ENCODE measurements at regions not wholly inside any gene's neighbourhood (a gene's known extent, or its start where the extent isn't known, plus 50 kb on each side); places are given as distances from the start of the nearest gene placed in this dataset.
"Not testable (repeated sequence)": the region's sequence is repeated elsewhere in the genome, so short reads cannot be mapped to it uniquely, and the experiment has no call there.

DNA sequence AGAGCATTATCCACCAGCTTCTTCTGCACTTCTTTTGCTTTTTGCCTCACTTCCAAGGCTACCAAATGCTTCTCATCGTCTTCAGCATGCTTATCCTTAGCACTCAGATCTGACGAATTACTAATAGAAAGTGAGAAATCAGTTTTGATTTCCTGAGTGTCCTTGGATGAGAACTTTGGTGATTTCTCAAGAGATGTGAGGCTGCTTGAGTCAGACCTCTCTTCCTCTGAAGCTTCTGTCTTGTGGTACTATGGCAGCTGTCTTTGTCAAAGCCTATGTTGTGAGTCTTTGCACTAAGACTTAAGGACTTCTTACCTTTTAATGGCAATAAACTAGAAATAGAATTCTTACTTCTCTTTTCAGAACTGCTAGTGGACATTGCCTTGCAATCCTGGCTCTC lies 169.9 kb downstream of the CPE start:
- Mint-ChIP-seq H3K9me3 (no peaks in the 10 kb centered on the region), H3K27ac (no peak overlapping the region), H3K36me3 (no peaks in the 10 kb centered on the region)
- DNase-seq (ENCODE audit: low spot score in 2 of 2), result no peak
- peak in 1 of 2 donors; percentile 56 for ATAC-seq

DNA sequence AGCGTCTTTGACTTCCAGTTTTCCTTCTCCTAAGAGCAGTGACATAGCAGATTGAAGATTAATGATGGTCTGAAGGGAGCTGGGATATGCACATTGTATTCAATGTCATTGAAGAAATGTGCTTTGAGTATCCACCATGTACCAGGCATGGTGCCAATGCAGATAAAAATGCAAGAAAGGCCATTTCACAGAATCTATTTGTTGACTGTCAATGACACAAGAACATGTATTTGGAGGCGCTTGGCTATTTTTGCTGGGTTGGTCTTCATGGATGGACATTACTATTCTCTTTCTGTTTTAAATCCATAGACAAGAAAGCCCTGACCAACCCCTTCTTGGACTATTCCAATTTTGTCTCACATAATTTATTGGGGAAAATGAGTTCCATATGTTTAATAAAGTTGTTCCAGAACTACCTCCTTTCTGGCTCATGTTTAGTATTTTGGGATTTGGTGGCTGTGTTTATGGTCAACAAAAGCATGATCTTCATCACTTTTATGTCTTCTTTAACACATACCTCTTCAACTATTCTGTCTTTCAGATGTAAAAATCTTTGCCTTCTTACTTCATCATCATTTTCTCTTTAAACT lies 174.5 kb downstream of the CPE start:
- Mint-ChIP-seq H3K27ac (no peak overlapping the region), H3K36me3 (no peaks in the 10 kb centered on the region), H3K9me3 (no peaks in the 10 kb centered on the region)
- no peak for DNase-seq (ENCODE audit: low spot score in 2 of 2)
- no peak for ATAC-seq

DNA sequence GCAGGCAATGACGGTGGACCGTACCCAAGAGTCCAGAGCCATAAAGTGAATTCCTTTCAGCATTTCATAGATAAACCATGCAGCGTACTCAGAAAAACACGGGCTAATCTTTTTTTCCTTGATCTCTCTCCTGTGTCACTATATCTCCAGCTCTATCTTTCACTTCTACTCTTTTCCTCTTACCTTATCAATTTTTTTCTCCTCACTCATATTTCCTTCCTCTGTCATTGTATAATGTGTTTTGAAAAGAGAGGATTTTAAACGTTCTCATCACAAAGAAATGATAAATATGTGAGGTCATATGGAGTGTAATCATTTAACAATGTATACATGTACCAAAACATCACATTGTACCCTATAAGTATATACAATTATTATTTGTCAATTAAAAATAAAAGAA lies 176.5 kb downstream of the CPE start:
- Mint-ChIP-seq H3K27ac (no peak overlapping the region), H3K36me3 (no peaks in the 10 kb centered on the region), H3K9me3 (no peaks in the 10 kb centered on the region)
- ATAC-seq, result no peak
- DNase-seq (ENCODE audit: low spot score in 2 of 2), result no peak

DNA sequence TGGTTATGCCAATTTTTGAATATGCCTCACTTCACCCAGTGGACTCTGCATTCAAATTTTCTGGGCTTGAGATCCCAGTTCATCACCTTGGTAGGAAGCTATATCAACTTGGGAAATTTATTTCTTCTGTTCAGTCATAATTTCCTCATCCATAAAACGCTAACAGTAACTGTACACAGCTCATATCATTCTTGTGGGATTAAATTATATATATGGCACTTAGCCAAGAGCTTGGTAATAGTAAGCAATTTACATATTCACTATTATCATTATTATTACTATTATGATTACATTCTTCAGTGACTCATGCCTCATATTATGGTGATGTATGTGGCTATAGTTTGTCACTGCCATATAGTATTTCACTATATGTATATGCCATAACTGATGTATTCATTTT lies 177.6 kb downstream of the CPE start:
- Mint-ChIP-seq H3K27ac (no peak overlapping the region), H3K36me3 (no peaks in the 10 kb centered on the region), H3K9me3 (no peaks in the 10 kb centered on the region)
- no peak for DNase-seq (ENCODE audit: low spot score in 2 of 2)
- no peak for ATAC-seq

DNA sequence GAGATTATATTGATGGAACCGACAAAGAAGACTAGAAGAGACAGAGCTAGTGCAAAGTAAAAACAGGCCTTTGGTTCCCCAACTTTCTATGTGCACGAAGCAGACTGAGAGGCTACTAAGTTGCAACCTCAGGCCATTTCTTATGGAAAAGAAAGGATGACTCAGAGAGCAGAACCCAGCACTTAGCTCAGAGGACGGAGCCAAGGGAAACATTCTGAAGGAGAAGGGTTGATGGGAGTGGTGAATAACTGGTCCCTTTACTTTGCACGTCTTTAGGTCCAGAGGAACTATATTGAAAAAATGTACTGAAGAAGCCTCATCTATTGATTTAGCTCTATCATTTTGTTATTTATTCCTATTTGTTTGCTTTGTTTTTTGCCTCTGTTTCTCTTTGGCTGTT lies 182.1 kb downstream of the CPE start:
- no peak overlapping the region for H3K27ac Mint-ChIP-seq
- DNase-seq (ENCODE audit: low spot score in 2 of 2) (no peak), ATAC-seq (no peak)
- H3K9me3 Mint-ChIP-seq, result no peaks in the 10 kb centered on the region
- no peaks in the 10 kb centered on the region for H3K36me3 Mint-ChIP-seq

DNA sequence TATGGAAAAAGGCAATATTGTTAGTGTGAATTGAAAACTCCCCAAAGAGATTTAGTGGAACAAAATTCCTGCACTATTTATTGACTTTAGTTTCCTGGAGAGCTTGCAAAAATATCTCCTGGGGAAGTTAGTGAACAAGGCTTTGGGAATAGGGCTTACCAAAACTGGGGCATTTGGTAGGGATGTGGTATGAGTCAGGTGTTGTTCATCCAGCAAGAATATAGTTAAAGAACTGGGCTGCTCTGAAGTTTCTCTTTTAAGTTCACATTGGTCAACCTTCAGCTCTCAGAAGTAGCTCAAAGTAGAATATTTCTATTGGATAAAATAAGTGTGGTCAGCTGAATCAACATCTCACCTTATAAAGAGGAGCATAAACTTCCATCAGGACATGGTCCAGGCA lies 185.0 kb downstream of the CPE start:
- ATAC-seq, result no peak
- Mint-ChIP-seq H3K9me3 (no peaks in the 10 kb centered on the region), H3K27ac (no peak overlapping the region), H3K36me3 (no peaks in the 10 kb centered on the region)
- DNase-seq (ENCODE audit: low spot score in 2 of 2), result no peak

DNA sequence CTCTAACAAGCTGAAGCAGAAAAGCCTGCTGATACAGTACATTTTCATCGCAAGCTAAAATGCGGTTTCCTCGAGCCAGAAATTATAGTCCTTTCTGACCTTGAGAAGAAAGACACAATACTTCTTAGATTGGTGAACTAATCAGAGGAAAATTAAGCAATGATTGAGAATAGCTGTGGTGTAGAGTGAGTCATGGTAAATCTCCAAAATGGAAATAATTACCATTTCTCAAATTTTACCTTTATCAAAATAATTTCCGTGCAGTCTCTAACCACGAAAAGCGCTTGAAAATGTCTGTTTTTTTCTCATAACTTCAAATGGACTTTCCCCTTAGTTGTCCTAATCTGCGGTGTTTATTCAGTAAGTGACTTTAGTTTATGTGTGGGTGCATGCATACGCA lies 190.2 kb downstream of the CPE start:
- no peak for DNase-seq (ENCODE audit: low spot score in 2 of 2)

DNA sequence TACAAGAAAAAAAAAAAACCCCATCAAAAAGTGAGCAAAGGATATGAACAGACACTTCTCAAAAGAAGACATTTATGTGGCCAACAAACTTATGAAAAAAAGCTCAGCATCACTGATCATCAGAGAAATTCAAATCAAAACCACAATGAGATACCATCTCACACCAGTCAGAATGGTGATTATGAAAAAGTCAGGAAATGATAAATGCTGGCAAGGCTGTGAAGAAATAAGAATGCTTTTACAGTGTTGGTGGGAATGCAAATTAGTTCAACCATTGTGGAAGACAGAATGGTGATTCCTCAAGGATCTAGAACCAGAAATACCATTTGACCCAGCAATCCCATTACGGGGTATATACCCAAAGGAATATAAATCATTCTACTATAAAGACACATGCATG lies 192.7 kb downstream of the CPE start:
- DNase-seq (ENCODE audit: low spot score in 2 of 2); ATAC-seq; H3K27ac Mint-ChIP-seq; H3K36me3 Mint-ChIP-seq; H3K9me3 Mint-ChIP-seq: not testable (repeated sequence)

More for the DNA sequence above, 190.2 kb downstream of the CPE start:
- Mint-ChIP-seq H3K27ac (no peak overlapping the region), H3K36me3 (no peaks in the 10 kb centered on the region), H3K9me3 (peaks cover 0 to 4% of the 10 kb centered on the region in 2 donors)
- ATAC-seq, result peak in 1 of 2 donors; percentile 32

DNA sequence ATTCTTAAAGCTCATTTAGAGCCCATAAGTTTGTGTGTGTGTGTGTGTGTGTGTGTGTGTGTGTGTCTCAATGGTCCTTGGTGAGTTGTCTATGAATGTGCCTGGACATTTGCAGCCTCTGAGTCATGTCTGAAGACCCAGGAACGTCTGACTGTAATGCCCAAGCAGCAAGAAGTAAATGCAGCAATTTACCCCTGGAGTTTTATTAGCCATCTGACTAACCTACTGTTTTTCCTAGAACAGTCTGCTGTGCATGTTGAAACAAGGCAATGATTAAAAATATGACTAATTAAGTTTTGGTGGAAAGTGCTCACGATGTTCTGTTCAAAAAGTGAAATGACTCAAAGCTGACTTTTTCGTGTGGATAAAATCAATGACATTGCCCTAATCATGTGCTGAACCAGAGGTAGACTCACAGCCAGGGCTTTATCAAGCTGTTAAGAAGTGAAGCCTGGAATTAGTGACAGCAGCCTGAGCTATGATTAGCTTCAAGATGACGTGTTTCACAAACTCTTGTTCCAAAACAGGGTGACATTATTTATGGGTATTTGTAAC lies 201.6 kb downstream of the CPE start:
- no peak overlapping the region for H3K27ac Mint-ChIP-seq
- peak in 1 of 2 donors; percentile 78 for ATAC-seq
- H3K36me3 Mint-ChIP-seq, result no peaks in the 10 kb centered on the region

DNA sequence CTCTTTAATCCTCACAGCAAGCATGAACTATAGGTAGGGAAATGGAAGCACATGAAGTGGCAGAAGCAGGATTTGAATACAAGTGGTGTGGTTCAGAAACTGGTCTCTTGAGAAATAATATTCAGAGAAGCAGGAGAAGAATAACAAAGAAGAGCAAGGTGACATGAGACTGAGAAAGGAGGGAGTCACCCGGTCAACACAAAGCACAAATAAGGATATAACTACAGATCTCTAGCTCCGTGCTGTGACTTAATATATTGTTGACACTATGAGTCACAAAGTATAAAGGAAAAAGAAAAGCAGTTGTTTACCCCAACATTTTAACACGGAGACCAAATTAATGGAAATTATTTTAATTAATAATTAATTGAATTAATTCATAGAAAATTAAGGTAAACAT lies 204.5 kb downstream of the CPE start:
- Mint-ChIP-seq H3K9me3 (no peaks in the 10 kb centered on the region), H3K36me3 (no peaks in the 10 kb centered on the region), H3K27ac (no peak overlapping the region)
- DNase-seq (ENCODE audit: low spot score in 2 of 2) (no peak), ATAC-seq (no peak)

More for the DNA sequence above, 201.6 kb downstream of the CPE start:
- no peak for DNase-seq (ENCODE audit: low spot score in 2 of 2)
- H3K9me3 Mint-ChIP-seq, result no peaks in the 10 kb centered on the region

DNA sequence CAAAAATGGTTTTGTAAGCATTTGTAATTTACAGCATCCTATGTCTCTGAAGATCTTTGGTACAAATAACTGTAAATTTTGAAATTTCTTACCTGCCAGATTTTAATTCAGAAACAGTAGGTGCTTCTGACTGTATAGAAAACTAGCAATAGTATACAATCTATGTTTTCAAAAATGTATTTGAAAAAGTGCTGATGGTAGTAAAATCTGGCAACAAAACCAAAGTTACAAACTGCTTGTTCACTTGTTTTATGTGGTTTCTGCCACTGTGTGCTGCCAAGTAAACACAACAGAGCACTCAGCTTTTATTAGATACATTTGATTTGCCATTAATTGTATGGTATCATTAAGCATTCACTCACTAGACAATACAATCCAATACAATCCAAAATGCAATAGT lies 206.1 kb downstream of the CPE start:
- Mint-ChIP-seq H3K9me3 (no peaks in the 10 kb centered on the region), H3K36me3 (no peaks in the 10 kb centered on the region), H3K27ac (no peak overlapping the region)
- DNase-seq (ENCODE audit: low spot score in 2 of 2), result no peak
- ATAC-seq, result no peak

DNA sequence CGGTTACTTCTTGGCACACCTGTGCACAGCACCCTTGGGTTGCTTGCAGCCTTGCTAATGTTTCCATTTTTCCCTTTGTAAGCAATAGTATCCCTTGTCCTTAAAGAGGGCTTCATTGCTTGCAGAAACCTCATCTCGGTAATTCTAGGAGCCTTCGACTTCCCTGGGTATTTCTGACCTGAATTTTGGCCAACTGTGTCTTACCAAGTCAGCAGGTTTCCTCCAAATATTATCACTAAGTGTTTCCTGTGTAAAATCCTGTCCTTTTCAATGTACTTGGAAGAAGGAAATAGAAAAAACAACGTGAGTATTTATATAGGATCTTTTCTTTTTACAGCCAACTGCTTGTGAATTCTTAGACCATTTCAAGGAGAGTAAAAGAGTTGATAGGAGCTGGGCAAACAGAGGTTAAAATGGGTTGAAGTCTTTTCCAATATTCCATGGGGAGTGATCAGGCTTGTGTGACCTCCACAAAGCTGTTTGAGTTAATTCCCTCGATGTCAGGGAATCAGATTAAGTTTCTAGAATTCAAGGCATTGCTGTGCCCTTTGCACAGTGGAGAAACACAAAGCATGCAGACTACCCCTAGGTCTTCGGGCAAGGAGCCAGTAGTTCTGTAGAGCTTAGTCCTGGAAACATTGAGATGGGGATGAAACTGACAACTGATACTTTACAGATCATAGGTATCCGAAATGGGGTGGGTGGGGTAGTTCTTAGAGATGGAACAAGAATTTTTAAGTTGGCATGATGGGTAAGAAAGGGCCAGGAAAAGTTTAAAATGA lies 209.9 kb downstream of the CPE start:
- peaks cover 0 to 5% of the 10 kb centered on the region in 2 donors for H3K9me3 Mint-ChIP-seq
- no peaks in the 10 kb centered on the region for H3K36me3 Mint-ChIP-seq
- ATAC-seq, result no peak
- H3K27ac Mint-ChIP-seq, result no peak overlapping the region
- DNase-seq (ENCODE audit: low spot score in 2 of 2), result no peak

DNA sequence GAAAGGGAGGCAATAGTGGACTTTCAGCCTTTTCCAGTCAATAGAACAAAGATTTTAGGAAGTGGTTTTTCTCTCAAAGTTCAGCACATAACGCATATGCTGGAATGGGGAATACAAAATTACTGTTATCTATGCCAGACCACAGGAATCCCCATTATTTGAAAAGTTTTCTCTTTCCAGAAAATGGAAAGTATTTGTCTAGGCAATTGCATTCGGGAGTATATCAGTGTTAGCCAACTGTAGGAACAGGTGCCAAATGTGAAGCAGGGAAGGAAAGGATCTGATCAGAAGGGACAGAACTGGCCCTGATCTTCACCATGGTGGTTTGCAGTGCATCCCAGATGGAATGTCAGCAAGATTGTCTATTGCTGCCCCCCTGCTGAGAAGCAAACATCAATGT lies 213.6 kb downstream of the CPE start:
- Mint-ChIP-seq H3K36me3 (no peaks in the 10 kb centered on the region), H3K27ac (no peak overlapping the region), H3K9me3 (peaks cover 0 to 5% of the 10 kb centered on the region in 2 donors)
- DNase-seq (ENCODE audit: low spot score in 2 of 2) (no peak), ATAC-seq (no peak)

DNA sequence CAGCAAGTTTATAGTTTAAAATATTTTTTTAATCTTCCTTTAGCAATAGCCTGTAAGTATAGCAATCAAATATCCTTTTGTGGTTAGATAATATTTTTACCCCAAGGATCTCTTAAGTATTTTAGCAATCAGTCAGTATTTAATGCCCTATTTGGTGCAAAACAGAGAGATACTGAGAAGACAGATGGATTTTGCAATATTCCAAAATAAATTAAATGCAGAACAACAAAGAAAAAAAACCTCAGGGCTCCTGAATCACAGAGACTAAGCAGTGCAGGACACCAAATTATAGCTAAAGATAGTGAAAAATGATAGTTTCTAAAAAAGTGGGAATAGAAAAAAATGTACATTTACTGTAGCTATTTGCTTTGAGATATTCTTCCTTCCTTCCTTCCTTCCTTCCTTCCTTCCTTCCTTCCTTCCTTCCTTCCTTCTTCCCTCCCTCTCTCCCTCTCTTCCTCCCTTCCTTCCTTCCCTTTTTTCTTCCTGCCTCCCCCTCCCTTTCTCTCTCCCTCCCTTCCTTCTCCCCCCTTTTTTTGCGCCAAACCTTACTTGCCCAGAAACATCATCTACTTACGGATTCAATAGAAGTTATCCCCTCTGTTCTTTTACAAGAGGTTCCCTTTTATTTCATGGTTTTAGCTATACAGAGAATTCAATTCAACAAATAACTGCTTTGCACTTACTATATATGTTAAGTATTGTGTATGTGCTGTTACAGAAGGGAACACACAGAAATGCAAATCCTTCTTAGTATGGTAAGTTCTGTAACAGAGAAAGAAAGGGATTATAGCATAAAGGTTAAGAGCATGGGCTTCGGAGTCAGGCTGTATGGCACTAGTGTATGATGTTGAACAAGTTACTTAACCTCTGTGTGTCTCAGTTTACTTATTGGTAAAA lies 219.0 kb downstream of the CPE start:
- no peaks in the 10 kb centered on the region for H3K9me3 Mint-ChIP-seq

DNA sequence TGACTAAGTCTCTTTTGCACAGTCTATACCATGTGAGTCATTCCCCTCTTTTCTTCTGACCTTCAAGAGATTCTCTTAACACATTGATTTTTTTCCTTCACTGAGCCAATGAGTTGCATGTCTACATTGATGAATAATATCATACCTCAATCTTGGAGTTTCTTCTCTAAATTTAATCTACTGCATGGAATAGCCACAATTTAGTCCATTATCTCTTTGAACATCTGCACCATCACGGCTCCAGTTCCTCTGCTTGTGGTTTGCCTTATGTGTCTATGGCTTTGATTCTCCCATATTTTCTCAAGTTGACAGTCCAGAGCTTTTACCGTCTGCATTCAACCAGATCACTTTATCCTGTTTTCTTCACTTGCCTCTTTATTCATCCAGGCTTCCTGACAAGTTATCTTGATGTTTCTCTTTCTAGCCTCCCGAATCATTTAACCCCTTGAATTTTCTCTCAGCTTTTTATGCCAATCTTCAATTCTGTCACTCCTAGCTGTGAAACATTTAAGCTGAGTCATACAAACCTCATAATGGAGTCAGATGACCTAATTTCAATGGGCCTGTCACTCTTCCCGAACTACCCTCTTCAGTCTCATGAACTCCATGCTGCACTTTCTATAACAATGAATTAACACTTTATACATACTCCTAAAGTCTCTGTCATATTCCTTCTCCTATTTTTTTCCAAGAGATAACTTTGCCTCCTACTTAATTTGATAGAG lies 222.3 kb downstream of the CPE start:
- ATAC-seq (no peak), DNase-seq (ENCODE audit: low spot score in 2 of 2) (no peak)
- no peaks in the 10 kb centered on the region for H3K9me3 Mint-ChIP-seq
- no peak overlapping the region for H3K27ac Mint-ChIP-seq
- H3K36me3 Mint-ChIP-seq, result no peaks in the 10 kb centered on the region

More for the DNA sequence above, 219.0 kb downstream of the CPE start:
- no peak overlapping the region for H3K27ac Mint-ChIP-seq
- no peaks in the 10 kb centered on the region for H3K36me3 Mint-ChIP-seq
- DNase-seq (ENCODE audit: low spot score in 2 of 2) (no peak), ATAC-seq (no peak)

DNA sequence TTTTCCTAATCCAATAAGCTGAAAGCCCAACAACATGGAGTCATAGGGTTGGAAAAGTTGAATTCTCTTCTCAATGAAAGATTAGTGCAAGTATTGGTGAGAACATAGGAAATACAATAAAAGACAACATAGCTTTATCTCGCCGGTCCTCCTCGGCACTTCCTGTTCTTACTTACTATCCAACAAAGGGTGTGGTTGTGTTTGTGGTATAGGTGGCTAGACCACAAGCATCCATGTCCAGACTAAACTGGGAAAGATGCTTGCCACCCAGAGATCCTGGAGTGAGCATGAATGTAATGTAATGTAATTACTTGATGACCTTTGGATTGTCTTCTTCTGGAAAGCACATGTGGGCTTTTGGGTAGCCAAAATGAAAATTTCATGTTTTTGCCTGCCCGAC lies 223.8 kb downstream of the CPE start:
- Mint-ChIP-seq H3K27ac (no peak overlapping the region), H3K9me3 (no peaks in the 10 kb centered on the region), H3K36me3 (no peaks in the 10 kb centered on the region)
- no peak for ATAC-seq
- no peak for DNase-seq (ENCODE audit: low spot score in 2 of 2)
